ENCODE measurements at regions not wholly inside any gene's neighbourhood (a gene's known extent, or its start where the extent isn't known, plus 50 kb on each side); places are given as distances from the start of the nearest gene placed in this dataset.

- no peak for TF ChIP-seq CTCF (IDR thresholded peaks at IDR 0.05; ENCODE audit: low read length, missing control alignments)
- no peak overlapping the region for H3K4me3 ChIP-seq (replicated peaks; ENCODE audit: low read depth, low read length)
- no peak for DNase-seq (ENCODE audit: low read depth)
These were observed 177.3 kb upstream of the NOCT start for GRCh38 chr4:138838251-138838650.

- TF ChIP-seq CTCF (IDR thresholded peaks at IDR 0.05; ENCODE audit: low read length, missing control alignments) = no peak
- no peak overlapping the region for H3K4me3 ChIP-seq (replicated peaks; ENCODE audit: low read depth, low read length)
- peak; percentile 41 for DNase-seq (ENCODE audit: low read depth)
These were observed 179.6 kb upstream of the NOCT start for GRCh38 chr4:138835832-138836533.

GRCh38 chr4:138833974-138834373 lies 181.6 kb upstream of the NOCT start:
- DNase-seq (ENCODE audit: low read depth) = no peak
- no peak overlapping the region for H3K4me3 ChIP-seq (replicated peaks; ENCODE audit: low read depth, low read length)

GRCh38 chr4:138832563-138832962 lies 183.0 kb upstream of the NOCT start:
- no peak for TF ChIP-seq CTCF (IDR thresholded peaks at IDR 0.05; ENCODE audit: low read length, missing control alignments)
- no peak for DNase-seq (ENCODE audit: low read depth)

More at GRCh38 chr4:138833974-138834373, 181.6 kb upstream of the NOCT start:
- TF ChIP-seq CTCF (IDR thresholded peaks at IDR 0.05; ENCODE audit: low read length, missing control alignments) = no peak

GRCh38 chr4:138831948-138832347 lies 183.6 kb upstream of the NOCT start:
- no peak overlapping the region for H3K4me3 ChIP-seq (replicated peaks; ENCODE audit: low read depth, low read length)
- no peak for DNase-seq (ENCODE audit: low read depth)
- no peak for TF ChIP-seq CTCF (IDR thresholded peaks at IDR 0.05; ENCODE audit: low read length, missing control alignments)

More at GRCh38 chr4:138832563-138832962, 183.0 kb upstream of the NOCT start:
- H3K4me3 ChIP-seq (replicated peaks; ENCODE audit: low read depth, low read length) = no peak overlapping the region

GRCh38 chr4:138828926-138829325 lies 186.7 kb upstream of the NOCT start:
- no peak overlapping the region for H3K4me3 ChIP-seq (replicated peaks; ENCODE audit: low read depth, low read length)
- TF ChIP-seq CTCF (IDR thresholded peaks at IDR 0.05; ENCODE audit: low read length, missing control alignments) = no peak
- no peak for DNase-seq (ENCODE audit: low read depth)

- TF ChIP-seq CTCF (IDR thresholded peaks at IDR 0.05; ENCODE audit: low read length, missing control alignments) = no peak
- H3K4me3 ChIP-seq (replicated peaks; ENCODE audit: low read depth, low read length) = no peak overlapping the region
- no peak for DNase-seq (ENCODE audit: low read depth)
These were observed 188.8 kb upstream of the NOCT start for GRCh38 chr4:138826754-138827153.

All from fibroblast of pulmonary artery (primary cell).